ENCODE measurements at regions not wholly inside any gene's neighbourhood (a gene's known extent, or its start where the extent isn't known, plus 50 kb on each side); places are given as distances from the start of the nearest gene placed in this dataset.

- Histone ChIP-seq H3K36me3 (no peaks in the 10 kb centered on the region), H3K9me3 (no peaks in the 10 kb centered on the region), H3K4me3 (no peak overlapping the region), H3K27ac (no peak overlapping the region), H3K27me3 (replicated peaks; ENCODE audit: insufficient read depth) (no peaks in the 10 kb centered on the region), H3K4me1 (replicated peaks) (no peaks in the 10 kb centered on the region)
- intact Hi-C loops (cut with DNase I): no loop called here
- no peak for TF ChIP-seq POLR2A (IDR thresholded peaks at IDR 0.05)
- no peak for TF ChIP-seq CTCF (IDR thresholded peaks at IDR 0.05)
- no peak for TF ChIP-seq POLR2AphosphoS5 (IDR thresholded peaks at IDR 0.05)
- DNase-seq (ENCODE audit: low spot score): no peak
- WGBS: 94% methylated on average over 17 of the region's 17 CpGs
Observed at GRCh38 chr18:10013621-10014543, 100.1 kb downstream of the VAPA start.

GRCh38 chr18:10015288-10015701 is 101.5 kb downstream of the VAPA start:
- H3K4me3 ChIP-seq: no peak overlapping the region
- H3K27me3 ChIP-seq (replicated peaks; ENCODE audit: insufficient read depth): no peaks in the 10 kb centered on the region
- DNase-seq (ENCODE audit: low spot score): no peak
- no peak for TF ChIP-seq POLR2AphosphoS5 (IDR thresholded peaks at IDR 0.05)
- no peaks in the 10 kb centered on the region for H3K9me3 ChIP-seq
- 76% methylated on average over 9 of the region's 9 CpGs for WGBS
- no peaks in the 10 kb centered on the region for H3K36me3 ChIP-seq
- no peaks in the 10 kb centered on the region for H3K4me1 ChIP-seq (replicated peaks)
- H3K27ac ChIP-seq: no peak overlapping the region
- intact Hi-C loops (cut with DNase I): no loop called here

- no peak overlapping the region for H3K4me3 ChIP-seq
- 60% methylated on average over 7 of the region's 7 CpGs for WGBS
- no peaks in the 10 kb centered on the region for H3K27me3 ChIP-seq (replicated peaks; ENCODE audit: insufficient read depth)
- DNase-seq (ENCODE audit: low spot score): no peak
- TF ChIP-seq CTCF (IDR thresholded peaks at IDR 0.05): peak in 2 of 4 experiments; percentile 9 to 33
- TF ChIP-seq POLR2A (IDR thresholded peaks at IDR 0.05): no peak
- peak; percentile 11 for TF ChIP-seq POLR2AphosphoS5 (IDR thresholded peaks at IDR 0.05)
- no peak overlapping the region for H3K27ac ChIP-seq
- H3K4me1 ChIP-seq (replicated peaks): no peaks in the 10 kb centered on the region
- H3K36me3 ChIP-seq: no peaks in the 10 kb centered on the region
- no peaks in the 10 kb centered on the region for H3K9me3 ChIP-seq
- intact Hi-C loops (cut with DNase I): no loop called here
Observed at GRCh38 chr18:10015941-10016819, 102.4 kb downstream of the VAPA start.

- TF ChIP-seq POLR2A (IDR thresholded peaks at IDR 0.05) (no peak), CTCF (IDR thresholded peaks at IDR 0.05) (no peak), POLR2AphosphoS5 (IDR thresholded peaks at IDR 0.05) (no peak)
- Histone ChIP-seq H3K4me1 (replicated peaks) (no peaks in the 10 kb centered on the region), H3K27ac (no peak overlapping the region), H3K4me3 (no peak overlapping the region), H3K36me3 (no peaks in the 10 kb centered on the region), H3K27me3 (replicated peaks; ENCODE audit: insufficient read depth) (no peaks in the 10 kb centered on the region), H3K9me3 (no peaks in the 10 kb centered on the region)
- WGBS: 83% methylated on average over 2 of the region's 2 CpGs
- DNase-seq (ENCODE audit: low spot score): no peak
- intact Hi-C loops (cut with DNase I): no loop called here
Observed at GRCh38 chr18:10017043-10017442, 103.2 kb downstream of the VAPA start.

GRCh38 chr18:10018289-10018688 is 104.5 kb downstream of the VAPA start:
- H3K36me3 ChIP-seq: no peaks in the 10 kb centered on the region
- intact Hi-C loops (cut with DNase I): no loop called here
- DNase-seq (ENCODE audit: low spot score): no peak
- TF ChIP-seq POLR2A (IDR thresholded peaks at IDR 0.05) (no peak), POLR2AphosphoS5 (IDR thresholded peaks at IDR 0.05) (no peak), CTCF (IDR thresholded peaks at IDR 0.05) (no peak)
- H3K4me3 ChIP-seq: no peak overlapping the region
- H3K27me3 ChIP-seq (replicated peaks; ENCODE audit: insufficient read depth): no peaks in the 10 kb centered on the region
- no peak overlapping the region for H3K27ac ChIP-seq
- 98% methylated on average over 5 of the region's 5 CpGs for whole genome bisulfite sequencing
- H3K4me1 ChIP-seq (replicated peaks): no peaks in the 10 kb centered on the region
- H3K9me3 ChIP-seq: no peaks in the 10 kb centered on the region

Measured in prostate gland (tissue), 2 donors.